Prostate gland (tissue), 2 donors: ENCODE measurements at regions not wholly inside any gene's neighbourhood (a gene's known extent, or its start where the extent isn't known, plus 50 kb on each side); places are given as distances from the start of the nearest gene placed in this dataset.

Experiments used
- DNase-seq: peaks from one replicate; pipeline ENCODE4 v3.0.0-alpha.2; 2019; ENCODE audit warnings: low spot score
- H3K27ac ChIP-seq, 2 donors: fragments of 200-600 bp; sonication (generic); 2 replicates each; pipeline ENCODE4 v1.5.1; 2017 to 2019
- H3K27me3 ChIP-seq: fragments of 200-600 bp; sonication (generic); replicated peaks from 2 replicates; pipeline ENCODE4 v1.5.1; 2019; ENCODE audit not compliant: insufficient read depth
- H3K36me3 ChIP-seq, 2 donors: fragments of 200-600 bp; sonication (generic); 1 replicate in 1 of 2; 2 replicates in 1 of 2; pipeline versions ENCODE4 v1.5.1 to v1.8.1; 2017 to 2019
- H3K4me1 ChIP-seq: fragments of 200-600 bp; sonication (generic); replicated peaks from 2 replicates; pipeline ENCODE4 v1.5.1; 2019
- H3K4me3 ChIP-seq, 2 donors: fragments of 200-600 bp; sonication (generic); 2 replicates each; pipeline ENCODE4 v1.5.1; 2017 to 2019
- H3K9me3 ChIP-seq: fragments of 200-600 bp; sonication (generic); 2 replicates; pipeline ENCODE4 v1.5.1; 2017
- POLR2A ChIP-seq: fragments of 450-650 bp; IDR thresholded peaks from one replicate; pipeline ENCODE4 v1.6.1; 2016; ENCODE audit warnings: antibody characterized with exemption, mild to moderate bottlenecking
- POLR2AphosphoS5 ChIP-seq: sonication (generic); formaldehyde crosslinking; IDR thresholded peaks from one replicate; pipeline ENCODE4 v1.6.1; 2017; ENCODE audit warnings: antibody characterized with exemption
- WGBS: methylation state at CpG from one replicate; pipeline ENCODE4 v1.1.5; 2018; 5-methylcytosine and 5-hydroxymethylcytosine counted together
- intact Hi-C: fragments of 100-400 bp; cut with DNase I; formaldehyde crosslinking; loops from one replicate; pipeline ENCODE4 v1.14.2; 2022
- TF ChIP-seq, protein P1 (sequence below), 4 experiments: fragments of 200-600 bp in 2 of 4; fragments of 450-650 bp in 2 of 4; sonication (generic) in 2 of 4; IDR thresholded peaks; 1 replicate in 3 of 4; 2 replicates in 1 of 4; pipeline ENCODE4 v1.5.1; 2016 to 2019; ENCODE audit warnings: antibody characterized with exemption in 4 of 4, mild to moderate bottlenecking in 2 of 4, moderate library complexity in 2 of 4

GRCh38 chr13:103757361-103757760 is 691.1 kb upstream of the SLC10A2 start:
- no peaks in the 10 kb centered on the region for H3K4me1 ChIP-seq
- DNase-seq: no peak
- no peak overlapping the region for H3K4me3 ChIP-seq
- TF ChIP-seq, protein P1, sequence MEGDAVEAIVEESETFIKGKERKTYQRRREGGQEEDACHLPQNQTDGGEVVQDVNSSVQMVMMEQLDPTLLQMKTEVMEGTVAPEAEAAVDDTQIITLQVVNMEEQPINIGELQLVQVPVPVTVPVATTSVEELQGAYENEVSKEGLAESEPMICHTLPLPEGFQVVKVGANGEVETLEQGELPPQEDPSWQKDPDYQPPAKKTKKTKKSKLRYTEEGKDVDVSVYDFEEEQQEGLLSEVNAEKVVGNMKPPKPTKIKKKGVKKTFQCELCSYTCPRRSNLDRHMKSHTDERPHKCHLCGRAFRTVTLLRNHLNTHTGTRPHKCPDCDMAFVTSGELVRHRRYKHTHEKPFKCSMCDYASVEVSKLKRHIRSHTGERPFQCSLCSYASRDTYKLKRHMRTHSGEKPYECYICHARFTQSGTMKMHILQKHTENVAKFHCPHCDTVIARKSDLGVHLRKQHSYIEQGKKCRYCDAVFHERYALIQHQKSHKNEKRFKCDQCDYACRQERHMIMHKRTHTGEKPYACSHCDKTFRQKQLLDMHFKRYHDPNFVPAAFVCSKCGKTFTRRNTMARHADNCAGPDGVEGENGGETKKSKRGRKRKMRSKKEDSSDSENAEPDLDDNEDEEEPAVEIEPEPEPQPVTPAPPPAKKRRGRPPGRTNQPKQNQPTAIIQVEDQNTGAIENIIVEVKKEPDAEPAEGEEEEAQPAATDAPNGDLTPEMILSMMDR (IDR thresholded peaks at IDR 0.05): no peak
- TF ChIP-seq POLR2AphosphoS5: no peak
- no peak for TF ChIP-seq POLR2A
- H3K9me3 ChIP-seq: no peaks in the 10 kb centered on the region
- H3K27me3 ChIP-seq: no peaks in the 10 kb centered on the region
- H3K36me3 ChIP-seq: no peaks in the 10 kb centered on the region
- intact Hi-C loops: no loop called here
- H3K27ac ChIP-seq: no peak overlapping the region

GRCh38 chr13:103754783-103755182 is 688.6 kb upstream of the SLC10A2 start:
- Histone ChIP-seq H3K36me3 (no peaks in the 10 kb centered on the region), H3K27ac (no peak overlapping the region), H3K4me1 (no peaks in the 10 kb centered on the region), H3K27me3 (no peaks in the 10 kb centered on the region), H3K4me3 (no peak overlapping the region), H3K9me3 (no peaks in the 10 kb centered on the region)
- no peak for DNase-seq
- TF ChIP-seq POLR2A: no peak
- TF ChIP-seq, protein P1 (IDR thresholded peaks at IDR 0.05): no peak
- TF ChIP-seq POLR2AphosphoS5: no peak
- WGBS: 83% methylated on average over 2 of the region's 2 CpGs
- intact Hi-C loops: no loop called here

- Histone ChIP-seq H3K9me3 (no peaks in the 10 kb centered on the region), H3K27ac (no peak overlapping the region), H3K36me3 (no peaks in the 10 kb centered on the region), H3K4me1 (no peaks in the 10 kb centered on the region), H3K4me3 (no peak overlapping the region), H3K27me3 (no peaks in the 10 kb centered on the region)
- TF ChIP-seq POLR2AphosphoS5: no peak
- no peak for TF ChIP-seq POLR2A
- DNase-seq: no peak
- intact Hi-C loops: no loop called here
- 84% methylated on average over 2 of the region's 2 CpGs for WGBS
Measured at GRCh38 chr13:103734837-103735236, 668.6 kb upstream of the SLC10A2 start.

DNA sequence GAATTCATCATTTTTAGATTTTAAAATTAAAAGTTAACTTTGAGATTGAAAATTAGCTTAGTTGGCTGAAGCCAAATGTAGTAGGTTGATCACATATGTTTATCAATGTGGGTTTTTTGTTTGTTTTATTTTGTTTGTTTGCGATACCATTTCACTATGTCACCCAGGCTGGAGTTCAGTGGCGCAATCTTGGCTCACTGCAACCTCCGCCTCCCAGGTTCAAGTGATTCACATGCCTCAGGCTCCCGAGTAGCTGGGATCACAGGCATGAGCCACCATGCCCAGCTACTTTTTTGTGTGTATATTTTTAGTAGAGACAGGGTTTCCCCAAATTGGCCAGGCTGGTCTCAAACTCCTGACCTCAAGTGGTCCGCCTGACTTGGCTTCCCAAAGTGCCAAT is 665.7 kb upstream of the SLC10A2 start:
- no peak for DNase-seq
- no peaks in the 10 kb centered on the region for H3K27me3 ChIP-seq
- H3K27ac ChIP-seq: no peak overlapping the region
- WGBS: 91% methylated on average over 5 of the region's 5 CpGs
- intact Hi-C loops: no loop called here
- TF ChIP-seq POLR2A: no peak
- TF ChIP-seq POLR2AphosphoS5: no peak
- TF ChIP-seq, protein P1 (IDR thresholded peaks at IDR 0.05): no peak
- H3K4me1 ChIP-seq: no peaks in the 10 kb centered on the region
- no peak overlapping the region for H3K4me3 ChIP-seq
- no peaks in the 10 kb centered on the region for H3K36me3 ChIP-seq
- no peaks in the 10 kb centered on the region for H3K9me3 ChIP-seq

DNA sequence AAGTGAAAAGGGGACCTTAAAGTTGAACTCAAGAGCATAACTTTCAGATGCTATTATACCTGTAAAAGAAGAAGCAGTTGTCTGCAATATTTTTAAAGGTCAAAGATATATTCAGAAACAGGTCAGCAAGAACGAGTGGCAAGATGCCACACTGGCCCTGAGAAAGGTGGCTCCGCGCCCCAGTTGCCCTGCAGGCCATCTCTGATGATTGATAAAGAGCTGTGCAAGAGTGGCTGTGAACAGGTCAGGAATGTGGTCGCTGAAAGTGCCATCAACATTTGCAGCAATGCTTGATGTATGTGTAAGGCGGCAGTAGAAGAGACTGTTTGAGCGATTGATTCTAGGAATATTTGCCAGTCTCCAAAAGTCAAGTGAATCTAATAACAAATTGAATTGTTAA is 664.2 kb upstream of the SLC10A2 start:
- WGBS: 75% methylated on average over 6 of the region's 6 CpGs

More for the DNA sequence above, 664.2 kb upstream of the SLC10A2 start:
- Histone ChIP-seq H3K9me3 (no peaks in the 10 kb centered on the region), H3K27me3 (no peaks in the 10 kb centered on the region), H3K36me3 (no peaks in the 10 kb centered on the region), H3K4me1 (no peaks in the 10 kb centered on the region), H3K27ac (no peak overlapping the region), H3K4me3 (no peak overlapping the region)
- TF ChIP-seq POLR2AphosphoS5 (no peak), POLR2A (no peak)
- TF ChIP-seq, protein P1 (IDR thresholded peaks at IDR 0.05): no peak
- intact Hi-C loops: no loop called here
- DNase-seq: no peak
